SK-N-SH (cell line): ENCODE measurements at regions not wholly inside any gene's neighbourhood (a gene's known extent, or its start where the extent isn't known, plus 50 kb on each side); places are given as distances from the start of the nearest gene placed in this dataset.

Experiments used
- CTCF ChIA-PET: fragments of 300-600, 350-600 bp; formaldehyde crosslinking; extraction: SDS; loops from one replicate; lab custom pipeline; 2021; lab: Yijun Ruan, JAX
- POLR2A ChIA-PET: fragments of 350-600 bp; sonication (Branson Sonifier 250); formaldehyde crosslinking; extraction: SDS; loops from one replicate; lab custom pipeline; 2020; ENCODE audit warnings: antibody characterized with exemption, inconsistent platforms; lab: Yijun Ruan, JAX
- DNase-seq: peaks from one replicate; pipeline ENCODE4 v3.0.0; 2012
- H2AFZ ChIP-seq: fragments of 200-600 bp; sonication (generic); 2 replicates; pipeline ENCODE4 v1.8.1; 2016; ENCODE audit warnings: antibody characterized with exemption, mild to moderate bottlenecking, low read depth
- H3F3A ChIP-seq: fragments of 200-600 bp; sonication (generic); replicated peaks from 2 replicates; pipeline ENCODE3; 2016; ENCODE audit warnings: antibody characterized with exemption, mild to moderate bottlenecking; ENCODE audit not compliant: insufficient read depth
- H3K27ac ChIP-seq, 2 experiments: fragments of 200-500 bp in 1 of 2; fragments of 200-600 bp in 1 of 2; sonication (Bioruptor generic) in 1 of 2; sonication (generic), shearing (Covaris generic) in 1 of 2; 2 replicates each; pipeline versions ENCODE4 v1.5.1 to v1.6.1; 2014 to 2016; ENCODE audit warnings: low read depth in 2 of 2, inconsistent platforms in 1 of 2, low read length in 1 of 2, mild to moderate bottlenecking in 1 of 2, mixed read lengths in 1 of 2
- H3K27me3 ChIP-seq: fragments of 200-600 bp; sonication (generic), shearing (Covaris generic); 2 replicates; pipeline ENCODE4 v1.6.1; 2016; ENCODE audit warnings: mixed run types; ENCODE audit not compliant: insufficient read depth
- H3K36me3 ChIP-seq, 2 experiments: fragments of 200-500 bp in 1 of 2; fragments of 200-600 bp in 1 of 2; sonication (Bioruptor generic) in 1 of 2; sonication (generic) in 1 of 2; replicated peaks in 1 of 2; 2 replicates each; pipeline versions ENCODE3 to v1.5.1; 2014 to 2016; ENCODE audit warnings: low read length in 1 of 2, mild to moderate bottlenecking in 1 of 2; ENCODE audit not compliant: insufficient read depth in 2 of 2, control insufficient read depth in 1 of 2
- H3K4me1 ChIP-seq, 2 experiments: fragments of 200-500 bp in 1 of 2; fragments of 200-600 bp in 1 of 2; sonication (Bioruptor generic) in 1 of 2; sonication (generic), shearing (Covaris generic) in 1 of 2; 2 replicates each; pipeline versions ENCODE4 v1.5.1 to v1.6.1; 2014 to 2016; ENCODE audit warnings: low read depth in 1 of 2, low read length in 1 of 2, mixed run types in 1 of 2; ENCODE audit not compliant: insufficient read depth in 2 of 2, control insufficient read depth in 1 of 2
- H3K4me2 ChIP-seq: fragments of 200-600 bp; sonication (generic), shearing (Covaris generic); 2 replicates; pipeline ENCODE4 v1.6.1; 2017; ENCODE audit warnings: mixed run types
- H3K4me3 ChIP-seq, 2 experiments: fragments of 200-500 bp in 1 of 2; fragments of 200-600 bp in 1 of 2; sonication (Bioruptor generic) in 1 of 2; sonication (generic), shearing (Covaris generic) in 1 of 2; 2 replicates each; pipeline versions ENCODE4 v1.5.1 to v1.8.1; 2014 to 2016; ENCODE audit warnings: low read depth in 2 of 2, inconsistent platforms in 1 of 2, low read length in 1 of 2, mild to moderate bottlenecking in 1 of 2, mixed read lengths in 1 of 2, moderate library complexity in 1 of 2
- H3K79me2 ChIP-seq: fragments of 200-600 bp; sonication (generic); 2 replicates; pipeline ENCODE4 v1.8.1; 2017; ENCODE audit warnings: mild to moderate bottlenecking; ENCODE audit not compliant: insufficient read depth
- H3K9ac ChIP-seq: fragments of 200-600 bp; sonication (generic); 2 replicates; pipeline ENCODE4 v1.6.1; 2017; ENCODE audit warnings: mixed run types
- H3K9me2 ChIP-seq: fragments of 200-600 bp; sonication (generic); 2 replicates; pipeline ENCODE4 v1.6.1; 2017; ENCODE audit warnings: mixed run types
- H3K9me3 ChIP-seq: fragments of 200-600 bp; sonication (generic); 2 replicates; pipeline ENCODE4 v1.6.1; 2017; ENCODE audit warnings: mixed run types, mild to moderate bottlenecking, moderate library complexity
- H4K20me1 ChIP-seq: fragments of 200-600 bp; sonication (generic); 2 replicates; pipeline ENCODE4 v1.6.1; 2017; ENCODE audit warnings: mild to moderate bottlenecking, mixed run types; ENCODE audit not compliant: insufficient read depth
- CHD2 ChIP-seq: fragments of 150-350 bp; IDR thresholded peaks from 2 replicates; pipeline ENCODE4 v1.6.1; 2018; ENCODE audit warnings: low read length; ENCODE audit not compliant: partially characterized antibody
- CTCF ChIP-seq: fragments of 200-600 bp; sonication (generic); IDR thresholded peaks from 2 replicates; pipeline ENCODE4 v1.6.1; 2017; ENCODE audit warnings: antibody characterized with exemption, mild to moderate bottlenecking, moderate library complexity
- EP300 ChIP-seq, 2 experiments: IDR thresholded peaks; 2 replicates each; pipeline versions ENCODE4 v1.4.0 to v1.6.1; 2012; ENCODE audit warnings: borderline replicate concordance in 1 of 2, low read depth in 1 of 2, low read length in 1 of 2
- EZH2phosphoT487 ChIP-seq: fragments of 200-600 bp; sonication (generic); IDR thresholded peaks from 2 replicates; pipeline ENCODE4 v1.6.1; 2017; ENCODE audit warnings: low read depth, mixed run types, mild to moderate bottlenecking, antibody characterized with exemption, moderate library complexity, borderline replicate concordance
- FOXJ3 ChIP-seq: sonication (generic); formaldehyde crosslinking; IDR thresholded peaks from 2 replicates; pipeline ENCODE4 v1.5.1; 2020; ENCODE audit warnings: mild to moderate bottlenecking, missing genetic modification reagents
- FOXM1 ChIP-seq: IDR thresholded peaks from 2 replicates; pipeline ENCODE4 v1.4.0; 2012; ENCODE audit warnings: low read depth, mild to moderate bottlenecking
- GATA2 ChIP-seq: sonication (generic); formaldehyde crosslinking; IDR thresholded peaks from 2 replicates; pipeline ENCODE4 v1.5.0; 2020; ENCODE audit warnings: mild to moderate bottlenecking, missing genetic modification reagents
- IRF3 ChIP-seq: fragments of 150-350 bp; IDR thresholded peaks from 2 replicates; pipeline ENCODE4 v1.6.1; 2016; ENCODE audit warnings: mild to moderate bottlenecking, low read depth, low read length
- NFIC ChIP-seq: IDR thresholded peaks from 2 replicates; pipeline ENCODE4 v1.4.0; 2012; ENCODE audit warnings: borderline replicate concordance
- RAD21 ChIP-seq: IDR thresholded peaks from 2 replicates; pipeline ENCODE4 v1.6.1; 2012; ENCODE audit warnings: mild to moderate bottlenecking, low read length
- SMC3 ChIP-seq: IDR thresholded peaks from 2 replicates; pipeline ENCODE4 v1.6.1; 2012; ENCODE audit warnings: low read depth, low read length, improper control_type of control experiment
- TAF1 ChIP-seq: IDR thresholded peaks from 2 replicates; pipeline ENCODE4 v1.6.1; 2012; ENCODE audit warnings: low read depth, mild to moderate bottlenecking, low read length, moderate library complexity, borderline replicate concordance
- TCF12 ChIP-seq: IDR thresholded peaks from 2 replicates; pipeline ENCODE4 v1.4.0; 2012
- USF1 ChIP-seq: IDR thresholded peaks from 2 replicates; pipeline ENCODE4 v1.4.0; 2012; ENCODE audit warnings: low read depth, borderline replicate concordance
- USF2 ChIP-seq: fragments of 150-350 bp; IDR thresholded peaks from 2 replicates; pipeline ENCODE4 v1.6.1; 2017; ENCODE audit warnings: antibody characterized with exemption, low read length, low read depth, borderline replicate concordance
- YY1 ChIP-seq: IDR thresholded peaks from 2 replicates; pipeline ENCODE4 v1.4.0; 2012; ENCODE audit warnings: low read depth, mild to moderate bottlenecking
- WGBS: methylation state at CpG from one replicate; pipeline ENCODE4 v1.1.6; 2017; ENCODE audit warnings: low lambda C conversion rate; 5-methylcytosine and 5-hydroxymethylcytosine counted together

GRCh38 chr2:78020491-78020890 is 498.3 kb upstream of the LRRTM4 start:
- Histone ChIP-seq H4K20me1 (no peaks in the 10 kb centered on the region), H2AFZ (no peak overlapping the region), H3K4me1 (no peaks in the 10 kb centered on the region), H3K4me2 (no peak overlapping the region), H3K79me2 (no peaks in the 10 kb centered on the region), H3K27me3 (no peaks in the 10 kb centered on the region), H3K36me3 (no peaks in the 10 kb centered on the region), H3K9me2 (no peaks in the 10 kb centered on the region), H3K4me3 (no peak overlapping the region), H3K9ac (no peak overlapping the region), H3K9me3 (peaks cover 6% of the 10 kb centered on the region; the same call in 1 of the 2 replicates), H3K27ac (no peak overlapping the region), H3F3A (no peaks in the 10 kb centered on the region)
- WGBS: 19% methylated on average over 4 of the region's 4 CpGs
- ChIA-PET CTCF (interaction anchor here (0.9 kb wide), 1 partner anchor 39 kb away, joined by 3 read pairs; no protein-coding TSS in a partner anchor), POLR2A (no interaction called here)
- no peak for TF ChIP-seq RAD21
- TF ChIP-seq CHD2: no peak
- no peak for TF ChIP-seq FOXJ3 (CRISPR knock-in tag)
- no peak for TF ChIP-seq USF2
- no peak for TF ChIP-seq IRF3
- TF ChIP-seq NFIC: no peak
- no peak for TF ChIP-seq FOXM1
- TF ChIP-seq SMC3: no peak
- no peak for TF ChIP-seq TCF12
- no peak for TF ChIP-seq EP300 (IDR thresholded peaks at IDR 0.05; ENCODE audit: borderline replicate concordance in 1 of 2, low read depth in 1 of 2, low read length in 1 of 2)
- no peak for TF ChIP-seq USF1
- TF ChIP-seq GATA2 (CRISPR knock-in tag): no peak
- TF ChIP-seq EZH2phosphoT487: no peak
- no peak for DNase-seq

GRCh38 chr2:78023356-78023755 is 501.2 kb upstream of the LRRTM4 start:
- H3K27ac ChIP-seq: no peak overlapping the region
- no peaks in the 10 kb centered on the region for H3K27me3 ChIP-seq
- H3K9me2 ChIP-seq: no peaks in the 10 kb centered on the region
- H3K4me1 ChIP-seq: no peaks in the 10 kb centered on the region
- H3K9ac ChIP-seq: no peak overlapping the region
- CTCF ChIA-PET: no interaction called here
- no peaks in the 10 kb centered on the region for H4K20me1 ChIP-seq
- H3F3A ChIP-seq: no peaks in the 10 kb centered on the region
- no peak overlapping the region for H2AFZ ChIP-seq
- 0% methylated on average over 1 of the region's 1 CpG for WGBS
- POLR2A ChIA-PET: no interaction called here
- H3K79me2 ChIP-seq: no peaks in the 10 kb centered on the region
- DNase-seq: no peak
- no peak overlapping the region for H3K4me2 ChIP-seq
- H3K9me3 ChIP-seq: peaks cover 6% of the 10 kb centered on the region; the same call in 1 of the 2 replicates
- no peaks in the 10 kb centered on the region for H3K36me3 ChIP-seq
- TF ChIP-seq YY1: no peak
- no peak for TF ChIP-seq CTCF
- no peak for TF ChIP-seq TCF12
- no peak for TF ChIP-seq TAF1
- H3K4me3 ChIP-seq: no peak overlapping the region
